PFSK-1 (cell line): ENCODE measurements at regions not wholly inside any gene's neighbourhood (a gene's known extent, or its start where the extent isn't known, plus 50 kb on each side); places are given as distances from the start of the nearest gene placed in this dataset.

Source experiments
- FOXP2 ChIP-seq: optimal IDR thresholded peaks from 2 replicates; pipeline ENCODE3; 2011; ENCODE audit warnings: borderline replicate concordance, control low read depth, inconsistent platforms; ENCODE audit not compliant: insufficient read depth; ENCODE audit errors: extremely low read length, extremely low read depth
- POLR2AphosphoS5 ChIP-seq: IDR thresholded peaks from 2 replicates; pipeline ENCODE4 v1.6.1; 2012; ENCODE audit warnings: low read depth, mild to moderate bottlenecking, control low read depth, low read length, moderate library complexity
- SIN3A ChIP-seq: IDR thresholded peaks from 2 replicates; pipeline ENCODE4 v1.6.1; 2012; ENCODE audit warnings: mild to moderate bottlenecking, low read length, moderate library complexity, borderline replicate concordance; ENCODE audit not compliant: insufficient read depth
- TAF1 ChIP-seq: IDR thresholded peaks from 2 replicates; pipeline ENCODE4 v1.6.1; 2012; ENCODE audit warnings: low read length, control low read depth, borderline replicate concordance; ENCODE audit not compliant: insufficient read depth
- TF ChIP-seq, protein P1 (sequence below), 2 experiments: IDR thresholded peaks; 2 replicates each; pipeline versions ENCODE4 v1.6.1 to v1.8.0; 2011 to 2012; ENCODE audit warnings: low read depth in 2 of 2, low read length in 2 of 2, control low read depth in 1 of 2, inconsistent platforms in 1 of 2, mild to moderate bottlenecking in 1 of 2, moderate library complexity in 1 of 2; ENCODE audit not compliant: insufficient read depth in 1 of 2

DNA sequence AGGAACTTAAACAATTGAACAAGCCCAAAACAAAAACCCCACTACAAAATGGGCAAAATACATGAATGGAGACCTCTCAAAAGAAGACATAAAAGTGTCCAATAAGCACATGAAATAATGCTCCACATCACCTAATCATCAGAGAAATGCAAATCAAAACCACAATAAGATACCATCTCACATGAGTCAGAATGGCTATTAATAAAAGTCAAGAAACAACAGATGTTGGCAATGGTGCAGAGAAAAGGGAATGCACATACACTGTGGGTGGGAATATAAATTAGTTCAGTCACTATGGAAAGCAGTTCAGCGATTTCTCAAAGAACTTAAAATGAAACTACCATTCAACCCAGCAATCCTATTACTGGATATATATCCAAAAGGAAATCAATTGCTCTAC is 337.4 kb upstream of the GRIA1 start:
- TF ChIP-seq POLR2AphosphoS5 (no peak), SIN3A (no peak), TAF1 (no peak), FOXP2 (no peak)
- TF ChIP-seq, protein P1, sequence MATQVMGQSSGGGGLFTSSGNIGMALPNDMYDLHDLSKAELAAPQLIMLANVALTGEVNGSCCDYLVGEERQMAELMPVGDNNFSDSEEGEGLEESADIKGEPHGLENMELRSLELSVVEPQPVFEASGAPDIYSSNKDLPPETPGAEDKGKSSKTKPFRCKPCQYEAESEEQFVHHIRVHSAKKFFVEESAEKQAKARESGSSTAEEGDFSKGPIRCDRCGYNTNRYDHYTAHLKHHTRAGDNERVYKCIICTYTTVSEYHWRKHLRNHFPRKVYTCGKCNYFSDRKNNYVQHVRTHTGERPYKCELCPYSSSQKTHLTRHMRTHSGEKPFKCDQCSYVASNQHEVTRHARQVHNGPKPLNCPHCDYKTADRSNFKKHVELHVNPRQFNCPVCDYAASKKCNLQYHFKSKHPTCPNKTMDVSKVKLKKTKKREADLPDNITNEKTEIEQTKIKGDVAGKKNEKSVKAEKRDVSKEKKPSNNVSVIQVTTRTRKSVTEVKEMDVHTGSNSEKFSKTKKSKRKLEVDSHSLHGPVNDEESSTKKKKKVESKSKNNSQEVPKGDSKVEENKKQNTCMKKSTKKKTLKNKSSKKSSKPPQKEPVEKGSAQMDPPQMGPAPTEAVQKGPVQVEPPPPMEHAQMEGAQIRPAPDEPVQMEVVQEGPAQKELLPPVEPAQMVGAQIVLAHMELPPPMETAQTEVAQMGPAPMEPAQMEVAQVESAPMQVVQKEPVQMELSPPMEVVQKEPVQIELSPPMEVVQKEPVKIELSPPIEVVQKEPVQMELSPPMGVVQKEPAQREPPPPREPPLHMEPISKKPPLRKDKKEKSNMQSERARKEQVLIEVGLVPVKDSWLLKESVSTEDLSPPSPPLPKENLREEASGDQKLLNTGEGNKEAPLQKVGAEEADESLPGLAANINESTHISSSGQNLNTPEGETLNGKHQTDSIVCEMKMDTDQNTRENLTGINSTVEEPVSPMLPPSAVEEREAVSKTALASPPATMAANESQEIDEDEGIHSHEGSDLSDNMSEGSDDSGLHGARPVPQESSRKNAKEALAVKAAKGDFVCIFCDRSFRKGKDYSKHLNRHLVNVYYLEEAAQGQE (IDR thresholded peaks at IDR 0.05; ENCODE audit: insufficient read depth in 1 of 2, low read depth in 2 of 2, low read length in 2 of 2): no peak
